GM18526 (cell line): ENCODE measurements at regions not wholly inside any gene's neighbourhood (a gene's known extent, or its start where the extent isn't known, plus 50 kb on each side); places are given as distances from the start of the nearest gene placed in this dataset.

ENCODE experiments used
- POLR2A ChIP-seq: IDR thresholded peaks from 3 replicates; pipeline ENCODE4 v1.6.1; 2011; ENCODE audit not compliant: insufficient read length; ENCODE audit errors: extremely low read depth

DNA sequence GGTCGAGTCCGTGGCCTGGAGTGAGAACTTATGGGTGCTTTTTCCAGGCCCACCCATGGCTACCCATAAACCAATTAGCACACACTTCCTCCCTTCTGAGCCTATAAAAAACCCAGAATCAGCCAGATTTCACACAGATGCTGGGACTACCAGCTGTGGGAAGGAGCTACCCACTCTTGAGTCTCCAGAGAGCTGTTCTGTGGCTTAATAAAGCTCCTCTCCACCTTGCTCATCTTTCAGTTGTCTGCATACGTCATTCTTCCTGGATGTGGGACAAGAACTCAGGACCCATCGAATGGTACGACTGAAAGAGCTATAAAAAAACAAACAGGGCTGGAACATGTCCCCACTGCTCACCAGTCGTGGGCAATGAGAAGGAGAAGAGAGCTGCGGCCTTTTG, 555.4 kb upstream of the CCDC54 start:
- no peak for TF ChIP-seq POLR2A

GRCh38 chr3:106822204-106822603, 555.0 kb upstream of the CCDC54 start:
- no peak for TF ChIP-seq POLR2A

DNA sequence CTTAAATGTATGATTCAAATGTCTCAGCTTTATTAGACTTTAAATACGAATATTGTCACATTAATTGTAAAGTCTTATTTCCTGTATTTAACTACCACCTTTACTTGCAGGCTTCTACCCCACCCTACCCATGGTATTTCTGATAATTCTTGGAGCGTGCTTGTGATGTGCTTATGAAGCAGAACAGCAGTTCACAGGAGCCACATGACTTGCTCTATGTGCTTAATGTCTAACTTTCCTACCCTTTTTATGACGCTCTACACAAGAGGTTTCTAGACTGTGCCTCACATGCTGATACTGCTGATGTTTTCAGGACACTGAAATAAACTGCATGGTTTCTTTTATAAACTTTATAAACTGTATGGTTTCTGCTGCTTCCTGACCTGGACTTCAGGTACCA, 553.5 kb upstream of the CCDC54 start:
- TF ChIP-seq POLR2A = no peak

GRCh38 chr3:106824856-106825255, 552.4 kb upstream of the CCDC54 start:
- TF ChIP-seq POLR2A = no peak

DNA sequence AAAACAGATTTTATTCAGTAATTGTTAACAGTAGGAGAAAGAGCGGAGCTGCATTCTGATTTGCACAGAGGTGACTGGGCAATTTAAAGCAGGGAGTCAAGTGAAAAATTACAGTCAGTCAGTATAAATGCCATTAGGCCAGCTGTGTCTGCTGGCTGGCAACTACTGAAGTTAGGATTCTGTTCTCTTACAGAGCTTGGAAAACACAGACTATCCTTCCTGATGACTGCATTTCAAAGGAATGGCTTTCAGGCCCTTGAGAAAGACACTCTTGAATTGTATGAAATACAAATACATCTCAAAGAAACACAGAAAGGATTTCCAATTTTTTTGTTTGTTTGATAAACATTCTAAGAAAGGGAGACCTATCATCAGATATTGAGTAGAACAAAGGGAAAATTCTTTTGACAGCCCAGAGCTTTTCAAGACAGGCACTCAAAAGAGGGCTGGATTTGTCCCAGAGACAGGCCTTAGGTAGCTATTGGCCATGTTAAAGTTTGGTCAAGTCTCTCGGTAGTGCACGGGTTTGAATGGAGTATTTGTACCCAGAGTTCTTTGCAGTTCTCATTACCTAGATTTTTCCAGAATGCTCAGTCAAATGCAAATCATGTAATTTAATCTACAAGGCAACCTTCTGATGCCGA, 551.2 kb upstream of the CCDC54 start:
- no peak for TF ChIP-seq POLR2A

GRCh38 chr3:106826791-106827311, 550.4 kb upstream of the CCDC54 start:
- no peak for TF ChIP-seq POLR2A

DNA sequence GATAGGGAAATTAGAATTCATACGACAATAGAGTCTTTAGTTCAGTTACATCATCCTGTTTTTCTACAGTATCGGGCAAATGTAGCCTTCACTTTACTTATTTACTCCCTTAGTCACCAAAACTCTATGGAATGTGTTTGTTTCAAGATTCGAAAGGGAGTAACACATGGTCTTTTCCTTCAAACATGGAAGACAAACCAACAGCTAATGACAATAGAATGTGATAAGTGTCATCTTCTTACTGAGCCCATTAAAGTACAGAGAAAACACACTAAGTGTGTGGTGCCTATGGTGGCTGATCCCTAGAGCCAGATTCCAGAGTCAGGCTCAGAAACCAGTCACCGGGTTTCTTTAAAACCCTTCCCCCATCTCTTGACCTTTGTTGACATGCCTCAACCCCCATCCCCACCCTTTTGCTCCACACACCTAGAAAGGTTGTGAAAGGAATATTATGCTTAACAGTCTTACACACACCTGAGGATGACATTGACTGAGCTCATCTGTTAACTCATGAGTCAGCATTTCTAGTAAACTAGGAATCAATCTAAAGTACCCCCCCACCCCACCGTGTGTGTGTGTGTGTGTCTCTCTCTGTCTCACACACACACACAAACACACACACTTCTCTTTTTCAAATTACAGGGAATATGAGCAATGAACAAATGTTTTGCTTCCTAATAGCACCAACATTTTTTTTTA, 549.6 kb upstream of the CCDC54 start:
- no peak for TF ChIP-seq POLR2A

GRCh38 chr3:106829206-106829605, 548.0 kb upstream of the CCDC54 start:
- no peak for TF ChIP-seq POLR2A

DNA sequence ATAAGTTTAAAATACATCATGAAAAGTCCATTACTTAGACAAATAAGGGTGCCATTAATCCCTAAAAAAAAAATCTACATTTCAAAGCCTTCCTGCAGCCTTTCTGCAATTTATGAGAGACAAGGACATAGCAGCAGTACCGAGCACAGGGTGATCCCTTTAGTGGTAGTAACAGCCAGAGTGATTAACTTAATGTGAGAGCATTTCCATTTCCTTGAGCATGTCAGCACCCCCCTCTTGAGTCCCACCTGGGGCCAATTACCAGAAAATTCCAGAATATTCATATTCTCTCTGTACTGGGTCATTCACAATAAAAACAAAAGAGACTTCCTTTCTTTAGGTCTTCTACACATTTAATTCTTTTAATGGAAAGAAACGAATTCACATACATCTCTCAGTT, 546.9 kb upstream of the CCDC54 start:
- TF ChIP-seq POLR2A = no peak

DNA sequence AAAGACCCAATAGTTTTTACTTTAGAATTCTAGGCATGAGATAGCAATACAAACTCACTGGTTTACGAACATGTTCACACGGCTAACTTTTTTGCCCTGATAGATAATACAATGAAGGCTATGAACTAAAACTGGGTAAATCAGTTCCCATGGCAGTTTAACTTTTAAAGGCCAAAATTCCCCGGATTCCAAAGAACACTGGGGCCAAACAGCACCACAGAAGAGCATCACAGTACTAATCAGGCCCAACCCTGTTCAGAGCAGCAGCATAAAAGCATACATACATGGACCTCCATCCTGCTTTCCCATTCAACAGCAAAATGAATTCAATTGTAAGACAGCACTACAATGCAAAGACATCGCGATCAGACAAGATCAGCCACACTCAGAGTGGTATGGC, 540.3 kb upstream of the CCDC54 start:
- TF ChIP-seq POLR2A = no peak

- no peak for TF ChIP-seq POLR2A
Observed at GRCh38 chr3:106837616-106838015, 539.6 kb upstream of the CCDC54 start.

- TF ChIP-seq POLR2A = no peak
Observed at GRCh38 chr3:106839576-106840280, 537.5 kb upstream of the CCDC54 start.

DNA sequence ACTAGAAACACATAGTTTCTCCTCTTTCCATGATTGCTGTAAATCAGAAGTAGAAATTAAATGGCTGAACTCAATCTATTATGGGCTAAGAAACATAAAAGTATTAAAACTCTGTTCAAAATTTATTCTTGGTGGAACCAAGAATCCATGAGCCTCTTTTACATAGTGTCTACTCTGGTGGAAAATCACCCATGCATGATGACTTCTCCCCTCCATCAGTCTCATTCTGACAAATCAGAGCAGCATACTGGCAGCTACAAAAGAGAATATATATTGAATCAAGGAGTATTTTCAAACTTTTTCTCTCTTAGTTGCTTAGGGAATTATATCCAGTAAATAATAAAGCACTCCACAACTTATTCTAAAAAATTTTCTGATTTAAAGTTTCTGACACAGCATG, 536.9 kb upstream of the CCDC54 start:
- TF ChIP-seq POLR2A = no peak

- no peak for TF ChIP-seq POLR2A
Observed at GRCh38 chr3:106842151-106842550, 535.1 kb upstream of the CCDC54 start.

GRCh38 chr3:106844638-106845037, 532.6 kb upstream of the CCDC54 start:
- no peak for TF ChIP-seq POLR2A

- no peak for TF ChIP-seq POLR2A
Observed at GRCh38 chr3:106848099-106848498, 529.1 kb upstream of the CCDC54 start.
